IMR-90 (cell line): ENCODE measurements at regions not wholly inside any gene's neighbourhood (a gene's known extent, or its start where the extent isn't known, plus 50 kb on each side); places are given as distances from the start of the nearest gene placed in this dataset.

ENCODE experiments used
- ATAC-seq: fragments of 200-7000 bp; cut with Tn5 transposase; 2 replicates; pipeline ENCODE4 v1.9.1; 2020; ENCODE audit warnings: low read depth, mild to moderate bottlenecking, moderate library complexity
- BruUV-seq: library from RNA; stranded (reverse); fragments of 400-500 nt; replicated peaks from 2 replicates; lab custom pipeline; 2021; lab: Mats Ljungman, UMichigan
- CTCF ChIA-PET: fragments of 300-600 bp; formaldehyde crosslinking; extraction: SDS; loops from one replicate; lab custom pipeline; 2021; ENCODE audit warnings: antibody characterized with exemption; lab: Yijun Ruan, JAX
- POLR2A ChIA-PET: fragments of 300-600 bp; sonication (Branson Sonifier 250); formaldehyde crosslinking; loops from one replicate; lab custom pipeline; 2022; ENCODE audit warnings: antibody characterized with exemption; ENCODE audit not compliant: unreplicated experiment; lab: Charles Lee
- DNase-seq: peaks from one replicate; pipeline ENCODE4 v3.0.0; 2013
- H2AFZ ChIP-seq: replicated peaks from 2 replicates; pipeline ENCODE3; 2013; ENCODE audit warnings: low read length, mild to moderate bottlenecking; ENCODE audit not compliant: poor library complexity
- H2AK5ac ChIP-seq: 2 replicates; pipeline ENCODE4 v1.6.1; 2013; ENCODE audit warnings: low read depth, low read length, inconsistent platforms
- H2AK9ac ChIP-seq: replicated peaks from 2 replicates; pipeline ENCODE3; 2013; ENCODE audit warnings: mild to moderate bottlenecking, low read depth, low read length, moderate library complexity; ENCODE audit not compliant: poor library complexity
- H2BK120ac ChIP-seq: 2 replicates; pipeline ENCODE4 v1.6.1; 2013; ENCODE audit warnings: low read depth, low read length, inconsistent platforms
- H2BK15ac ChIP-seq: 3 replicates; pipeline ENCODE4 v1.6.1; 2013; ENCODE audit warnings: low read depth, low read length, inconsistent platforms
- H2BK20ac ChIP-seq: 2 replicates; pipeline ENCODE4 v1.6.1; 2013; ENCODE audit warnings: low read depth, mild to moderate bottlenecking, inconsistent platforms, low read length, moderate library complexity
- H2BK5ac ChIP-seq: 2 replicates; pipeline ENCODE4 v1.6.1; 2013; ENCODE audit warnings: mild to moderate bottlenecking, low read depth, low read length, inconsistent platforms; ENCODE audit not compliant: poor library complexity, severe bottlenecking
- H3K14ac ChIP-seq: replicated peaks from 2 replicates; pipeline ENCODE4 v1.6.1; 2013; ENCODE audit warnings: low read depth, low read length, inconsistent platforms
- H3K18ac ChIP-seq: 2 replicates; pipeline ENCODE4 v1.6.1; 2013; ENCODE audit warnings: low read depth, low read length, control low read depth
- H3K23ac ChIP-seq: 2 replicates; pipeline ENCODE4 v1.6.1; 2013; ENCODE audit warnings: low read depth, low read length, inconsistent platforms
- H3K27ac ChIP-seq: 2 replicates; pipeline ENCODE4 v1.5.1; 2013; ENCODE audit warnings: mild to moderate bottlenecking, control low read depth, low read length; ENCODE audit not compliant: insufficient read depth
- H3K27me3 ChIP-seq: 2 replicates; pipeline ENCODE4 v1.6.1; 2013; ENCODE audit warnings: low read length; ENCODE audit not compliant: control insufficient read depth, insufficient read depth
- H3K36me3 ChIP-seq: 2 replicates; pipeline ENCODE4 v1.6.1; 2013; ENCODE audit warnings: low read length, mixed read lengths; ENCODE audit not compliant: control insufficient read depth, insufficient read depth
- H3K4ac ChIP-seq: 2 replicates; pipeline ENCODE4 v1.6.1; 2013; ENCODE audit warnings: low read depth, low read length, inconsistent platforms
- H3K4me1 ChIP-seq: 2 replicates; pipeline ENCODE4 v1.6.1; 2013; ENCODE audit warnings: low read length, mixed read lengths; ENCODE audit not compliant: control insufficient read depth, insufficient read depth
- H3K4me2 ChIP-seq: 2 replicates; pipeline ENCODE4 v1.6.1; 2013; ENCODE audit warnings: low read depth, mild to moderate bottlenecking, control low read depth, low read length, moderate library complexity
- H3K4me3 ChIP-seq: 2 replicates; pipeline ENCODE4 v1.5.1; 2013; ENCODE audit warnings: low read depth, mild to moderate bottlenecking, control low read depth, low read length, moderate library complexity; ENCODE audit not compliant: insufficient read depth
- H3K56ac ChIP-seq: 2 replicates; pipeline ENCODE4 v1.6.1; 2013; ENCODE audit warnings: low read length, inconsistent platforms; ENCODE audit not compliant: insufficient read depth; ENCODE audit errors: extremely low read depth
- H3K79me1 ChIP-seq, 2 experiments: 2 replicates each; pipeline ENCODE4 v1.6.1; 2013; ENCODE audit warnings: low read length in 2 of 2, inconsistent platforms in 1 of 2, low read depth in 1 of 2
- H3K9ac ChIP-seq: 2 replicates; pipeline ENCODE4 v1.6.1; 2013; ENCODE audit warnings: low read depth, low read length, control low read depth
- H3K9me1 ChIP-seq: 2 replicates; pipeline ENCODE4 v1.6.1; 2013; ENCODE audit warnings: low read length, inconsistent platforms; ENCODE audit not compliant: insufficient read depth
- H3K9me3 ChIP-seq: 2 replicates; pipeline ENCODE4 v1.6.1; 2013; ENCODE audit warnings: low read length; ENCODE audit not compliant: control insufficient read depth, insufficient read depth
- H4K20me1 ChIP-seq: 2 replicates; pipeline ENCODE4 v1.6.1; 2013; ENCODE audit warnings: low read length, inconsistent platforms; ENCODE audit not compliant: insufficient read depth
- H4K5ac ChIP-seq: 2 replicates; pipeline ENCODE4 v1.6.1; 2013; ENCODE audit warnings: mild to moderate bottlenecking, low read depth, low read length, control low read depth
- H4K8ac ChIP-seq, 2 experiments: 2 replicates each; pipeline ENCODE4 v1.6.1; 2013; ENCODE audit warnings: low read depth in 2 of 2, low read length in 2 of 2, control low read depth in 1 of 2, inconsistent platforms in 1 of 2
- H4K91ac ChIP-seq: 2 replicates; pipeline ENCODE4 v1.6.1; 2013; ENCODE audit warnings: low read depth, low read length, inconsistent platforms; ENCODE audit not compliant: insufficient read depth
- BHLHE40 ChIP-seq: fragments of 150-350 bp; IDR thresholded peaks from 2 replicates; pipeline ENCODE4 v1.6.1; 2016; ENCODE audit warnings: mild to moderate bottlenecking, low read depth, low read length
- CEBPB ChIP-seq: IDR thresholded peaks from 2 replicates; pipeline ENCODE4 v1.6.1; 2012; ENCODE audit warnings: low read depth, low read length, improper control_type of control experiment
- CHD1 ChIP-seq: IDR thresholded peaks from 2 replicates; pipeline ENCODE4 v1.6.1; 2012; ENCODE audit warnings: low read depth, low read length, improper control_type of control experiment
- CTCF ChIP-seq: conservative IDR thresholded peaks from 2 replicates; pipeline ENCODE4 v1.5.1; 2012; ENCODE audit warnings: mild to moderate bottlenecking, low read depth, low read length, improper control_type of control experiment
- ELK1 ChIP-seq: fragments of 150-350 bp; IDR thresholded peaks from 2 replicates; pipeline ENCODE4 v1.6.1; 2016; ENCODE audit warnings: low read depth, mild to moderate bottlenecking, low read length, moderate library complexity, borderline replicate concordance
- FOS ChIP-seq: fragments of 150-350 bp; IDR thresholded peaks from 2 replicates; pipeline ENCODE4 v1.6.1; 2016; ENCODE audit warnings: low read depth, low read length
- MAFK ChIP-seq: IDR thresholded peaks from 2 replicates; pipeline ENCODE4 v1.6.1; 2012; ENCODE audit warnings: low read depth, low read length, improper control_type of control experiment
- MAZ ChIP-seq: IDR thresholded peaks from 2 replicates; pipeline ENCODE4 v1.6.1; 2012; ENCODE audit warnings: low read depth, mild to moderate bottlenecking, low read length, improper control_type of control experiment, moderate library complexity, borderline replicate concordance
- MXI1 ChIP-seq: IDR thresholded peaks from 2 replicates; pipeline ENCODE4 v1.6.1; 2012; ENCODE audit warnings: low read depth, mild to moderate bottlenecking, low read length, moderate library complexity, borderline replicate concordance
- NFE2L2 ChIP-seq: fragments of 150-350 bp; IDR thresholded peaks from 2 replicates; pipeline ENCODE4 v1.6.1; 2016; ENCODE audit warnings: low read depth, mild to moderate bottlenecking, low read length
- POLR2A ChIP-seq: IDR thresholded peaks from 2 replicates; pipeline ENCODE4 v1.6.1; 2012; ENCODE audit warnings: mild to moderate bottlenecking, low read depth, low read length
- RAD21 ChIP-seq: IDR thresholded peaks from 2 replicates; pipeline ENCODE4 v1.6.1; 2012; ENCODE audit warnings: low read length, improper control_type of control experiment
- RCOR1 ChIP-seq: IDR thresholded peaks from 2 replicates; pipeline ENCODE4 v1.6.1; 2012; ENCODE audit warnings: mild to moderate bottlenecking, low read length, improper control_type of control experiment; ENCODE audit not compliant: insufficient replicate concordance
- RFX5 ChIP-seq: IDR thresholded peaks from 2 replicates; pipeline ENCODE4 v1.8.0; 2012; ENCODE audit warnings: low read depth, mild to moderate bottlenecking, low read length, moderate library complexity
- SMC3 ChIP-seq: fragments of 150-350 bp; IDR thresholded peaks from 2 replicates; pipeline ENCODE4 v1.6.1; 2016; ENCODE audit warnings: low read depth, mild to moderate bottlenecking, antibody characterized with exemption, low read length, moderate library complexity
- USF2 ChIP-seq: fragments of 150-350 bp; IDR thresholded peaks from 2 replicates; pipeline ENCODE4 v1.6.1; 2017; ENCODE audit warnings: mild to moderate bottlenecking, antibody characterized with exemption, low read length, low read depth
- whole genome bisulfite sequencing, 2 experiments: methylation state at CpG; one replicate each; pipeline versions ENCODE4 v1.1.5 to v1.1.7; 2013; ENCODE audit warnings: missing lambda C conversion rate in 2 of 2; ENCODE audit not compliant: insufficient read length in 1 of 2; ENCODE audit errors: extremely low coverage in 2 of 2; 5-methylcytosine and 5-hydroxymethylcytosine counted together
- dilution Hi-C: fragments of 300-500 bp; cut with HindIII; formaldehyde crosslinking; loops from one replicate; pipeline ENCODE4 v1.14.3; 2018; ENCODE audit warnings: low sequenced_read_pairs; ENCODE audit not compliant: unreplicated experiment
- in situ Hi-C: fragments of 300-500 bp; cut with MboI; formaldehyde crosslinking; loops from 3 replicates; pipeline ENCODE4 v1.14.3; 2019; ENCODE audit warnings: low sequenced_read_pairs, inconsistent platforms, mixed read lengths
- intact Hi-C: fragments of 100-400 bp; cut with micrococcal nuclease; formaldehyde crosslinking; loops from 2 replicates; pipeline ENCODE4 v1.10.0; 2022

- H2AK5ac ChIP-seq: no peak overlapping the region
- no peaks in the 10 kb centered on the region for H3K79me1 ChIP-seq
- H3K4me1 ChIP-seq: no peaks in the 10 kb centered on the region
- no TSS peak for BruUV-seq
- no peaks in the 10 kb centered on the region for H3K27me3 ChIP-seq
- H3K4me3 ChIP-seq: no peak overlapping the region
- H4K8ac ChIP-seq: no peak overlapping the region
- no CpG with 5 or more reads among the region's 1 CpG for WGBS, 2 experiments
- H3K9me3 ChIP-seq: no peaks in the 10 kb centered on the region
- H2BK120ac ChIP-seq: no peak overlapping the region
- no peaks in the 10 kb centered on the region for H4K20me1 ChIP-seq
- intact Hi-C loops (no loop called here), dilution Hi-C loops (no loop called here), in situ Hi-C loops (no loop called here)
- no peak overlapping the region for H3K4ac ChIP-seq
- H4K5ac ChIP-seq: no peak overlapping the region
- no peak for DNase-seq
- H3K27ac ChIP-seq: no peak overlapping the region
- no peak overlapping the region for H3K56ac ChIP-seq
- no peaks in the 10 kb centered on the region for H3K36me3 ChIP-seq
- TF ChIP-seq RAD21: no peak
- no peak for TF ChIP-seq ELK1
- no peak for TF ChIP-seq MAFK
- TF ChIP-seq CTCF: no peak
- no peak for TF ChIP-seq MXI1
- no peak for TF ChIP-seq USF2
- TF ChIP-seq RCOR1: no peak
- no peak for TF ChIP-seq SMC3
- TF ChIP-seq POLR2A: no peak
- no peak for TF ChIP-seq BHLHE40
- TF ChIP-seq FOS: no peak
- no peak for TF ChIP-seq NFE2L2
- no peak for TF ChIP-seq RFX5
- no peak for TF ChIP-seq MAZ
- no peak for TF ChIP-seq CHD1
- TF ChIP-seq CEBPB: no peak
- no peaks in the 10 kb centered on the region for H3K9me1 ChIP-seq
- no peak for ATAC-seq
- POLR2A ChIA-PET: no interaction called here
- no peak overlapping the region for H3K4me2 ChIP-seq
- no peak overlapping the region for H3K9ac ChIP-seq
- no peak overlapping the region for H4K91ac ChIP-seq
- H3K23ac ChIP-seq: no peak overlapping the region
- no peak overlapping the region for H2BK15ac ChIP-seq
- H2AK9ac ChIP-seq: no peak overlapping the region
- CTCF ChIA-PET: no interaction called here
- H2BK5ac ChIP-seq: no peak overlapping the region
- no peak overlapping the region for H3K14ac ChIP-seq
- no peak overlapping the region for H3K18ac ChIP-seq
- no peak overlapping the region for H2BK20ac ChIP-seq
- H2AFZ ChIP-seq: no peak overlapping the region
Observed at GRCh38 chr10:89916468-89917215, 215.3 kb downstream of the KIF20B start.
